T-helper 2 cell treated with Interferon-gamma antibody and Interleukin-4, amounts not matched to agents 5 μg/mL and 100 μg/mL, for 36 hours (primary cell): ENCODE measurements at regions not wholly inside any gene's neighbourhood (a gene's known extent, or its start where the extent isn't known, plus 50 kb on each side); places are given as distances from the start of the nearest gene placed in this dataset.

Experiments used
- DNase-seq: peaks from one replicate; pipeline ENCODE4 v3.0.0; 2021; ENCODE audit warnings: low spot score
- H3K27ac Mint-ChIP-seq: one replicate; pipeline ENCODE4 v1.8.0; 2021; ENCODE audit warnings: mild to moderate bottlenecking, mixed read lengths
- H3K27me3 Mint-ChIP-seq: one replicate; pipeline ENCODE4 v1.8.0; 2021; ENCODE audit warnings: low read depth, mixed read lengths
- H3K36me3 Mint-ChIP-seq: one replicate; pipeline ENCODE4 v1.8.0; 2021; ENCODE audit warnings: low read depth, mixed read lengths
- H3K4me1 Mint-ChIP-seq: one replicate; pipeline ENCODE4 v1.8.0; 2021; ENCODE audit warnings: low read depth, mixed read lengths
- H3K4me3 Mint-ChIP-seq: one replicate; pipeline ENCODE4 v1.8.0; 2022; ENCODE audit warnings: mild to moderate bottlenecking, moderate library complexity, mixed read lengths
- H3K9me3 Mint-ChIP-seq: one replicate; pipeline ENCODE4 v1.8.0; 2021; ENCODE audit warnings: mixed read lengths

GRCh38 chr15:35741395-35741794, 195.4 kb upstream of the DPH6 start:
- Mint-ChIP-seq H3K4me1 (no peaks in the 10 kb centered on the region), H3K4me3 (no peak overlapping the region), H3K27ac (no peak overlapping the region), H3K9me3 (no peaks in the 10 kb centered on the region), H3K36me3 (no peaks in the 10 kb centered on the region), H3K27me3 (peaks cover 2% of the 10 kb centered on the region)
- DNase-seq, result no peak

- DNase-seq, result no peak
Measured at GRCh38 chr15:35741881-35742280, 195.9 kb upstream of the DPH6 start.

DNA sequence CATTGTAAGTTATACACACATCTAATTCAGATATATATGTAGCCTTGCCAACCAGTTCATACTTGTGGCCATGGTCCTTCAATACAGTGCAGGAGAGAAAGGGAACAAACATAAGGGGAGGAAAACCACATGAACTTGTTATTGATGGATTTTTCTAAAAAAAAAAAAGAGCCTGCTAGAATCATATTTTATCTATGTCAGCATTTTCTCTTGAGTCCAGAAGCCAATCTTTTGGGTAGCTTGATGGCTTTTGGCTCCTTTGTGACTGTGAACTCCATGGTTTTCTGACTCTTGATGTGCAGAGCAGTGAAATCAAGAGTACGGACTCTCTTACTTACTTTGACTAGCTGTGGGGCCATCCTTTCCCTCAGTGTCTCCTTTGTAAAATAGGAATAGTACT, 197.4 kb upstream of the DPH6 start:
- H3K27ac Mint-ChIP-seq, result no peak overlapping the region
- no peak for DNase-seq
- no peaks in the 10 kb centered on the region for H3K4me1 Mint-ChIP-seq
- H3K9me3 Mint-ChIP-seq, result no peaks in the 10 kb centered on the region
- H3K27me3 Mint-ChIP-seq, result peaks cover 2% of the 10 kb centered on the region
- H3K36me3 Mint-ChIP-seq, result no peaks in the 10 kb centered on the region
- H3K4me3 Mint-ChIP-seq, result no peak overlapping the region

More at GRCh38 chr15:35741881-35742280, 195.9 kb upstream of the DPH6 start:
- H3K27me3 Mint-ChIP-seq, result peaks cover 2% of the 10 kb centered on the region
- H3K9me3 Mint-ChIP-seq, result no peaks in the 10 kb centered on the region
- no peaks in the 10 kb centered on the region for H3K4me1 Mint-ChIP-seq
- no peaks in the 10 kb centered on the region for H3K36me3 Mint-ChIP-seq
- H3K4me3 Mint-ChIP-seq, result no peak overlapping the region
- no peak overlapping the region for H3K27ac Mint-ChIP-seq

DNA sequence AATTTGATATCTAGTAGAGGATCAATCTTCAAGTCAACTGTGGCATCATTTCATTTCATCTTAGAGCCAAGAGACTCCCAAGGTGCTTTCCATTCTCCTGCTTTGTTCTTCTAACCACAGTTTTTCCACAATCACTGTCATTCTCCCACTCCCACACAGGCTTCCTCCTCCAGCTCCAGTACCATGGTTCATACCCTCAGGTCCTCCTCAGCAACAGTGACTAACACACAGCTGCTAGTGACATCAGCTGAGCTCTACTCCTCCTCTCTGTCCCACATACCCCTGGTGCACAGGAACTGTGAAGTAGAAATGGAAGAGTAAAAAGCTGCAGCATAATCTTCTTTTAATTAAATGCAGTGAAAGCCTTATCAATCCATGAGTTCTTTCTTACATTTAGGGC, 200.2 kb upstream of the DPH6 start:
- no peak overlapping the region for H3K4me3 Mint-ChIP-seq
- H3K36me3 Mint-ChIP-seq, result no peaks in the 10 kb centered on the region
- H3K27ac Mint-ChIP-seq, result no peak overlapping the region
- H3K4me1 Mint-ChIP-seq, result no peaks in the 10 kb centered on the region
- H3K27me3 Mint-ChIP-seq, result peaks cover 2% of the 10 kb centered on the region
- no peaks in the 10 kb centered on the region for H3K9me3 Mint-ChIP-seq
- no peak for DNase-seq

DNA sequence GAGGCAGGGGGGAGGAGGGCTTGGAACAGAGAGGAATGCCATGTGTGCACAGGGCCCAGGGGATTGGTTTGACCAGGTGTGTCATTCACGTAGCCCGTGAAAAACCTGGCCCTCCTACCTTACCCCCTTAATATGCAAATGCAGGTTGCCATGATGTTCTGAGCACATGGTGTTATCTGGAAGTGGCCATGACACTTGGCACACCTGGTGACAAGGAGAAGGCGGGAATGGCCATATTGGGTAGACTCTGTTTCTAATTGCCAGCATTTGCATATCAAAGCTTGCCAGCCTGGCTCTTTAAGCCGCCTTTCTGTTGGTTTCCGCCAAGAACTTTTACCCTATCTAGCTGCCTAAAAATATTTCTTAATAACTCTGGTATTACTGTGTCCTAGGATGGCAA, 202.1 kb upstream of the DPH6 start:
- Mint-ChIP-seq H3K4me1 (no peaks in the 10 kb centered on the region), H3K27ac (no peak overlapping the region), H3K9me3 (no peaks in the 10 kb centered on the region), H3K36me3 (no peaks in the 10 kb centered on the region), H3K4me3 (no peak overlapping the region), H3K27me3 (peaks cover 1% of the 10 kb centered on the region)
- no peak for DNase-seq

DNA sequence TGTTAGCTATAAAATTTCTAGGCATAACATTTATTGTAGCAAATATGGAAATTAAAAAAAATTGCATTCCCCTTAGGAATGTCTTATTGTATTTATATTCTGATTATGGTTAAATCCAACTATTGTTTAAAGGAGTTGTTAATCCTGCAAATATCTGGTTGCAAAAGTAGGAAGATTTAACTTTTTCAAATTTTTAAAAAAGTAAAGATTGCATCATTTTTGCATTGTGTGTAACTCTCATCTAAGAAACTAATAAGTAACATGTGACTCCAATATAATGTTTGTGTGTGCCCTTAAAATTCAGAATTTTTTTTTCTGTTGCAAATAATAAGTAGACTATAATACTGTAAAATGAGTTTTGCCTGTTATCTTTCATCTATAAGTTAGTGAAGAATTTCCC, 204.1 kb upstream of the DPH6 start:
- no peaks in the 10 kb centered on the region for H3K9me3 Mint-ChIP-seq
- H3K4me3 Mint-ChIP-seq, result no peak overlapping the region
- H3K27ac Mint-ChIP-seq, result no peak overlapping the region
- no peaks in the 10 kb centered on the region for H3K4me1 Mint-ChIP-seq
- H3K36me3 Mint-ChIP-seq, result no peaks in the 10 kb centered on the region
- H3K27me3 Mint-ChIP-seq, result no peaks in the 10 kb centered on the region
- no peak for DNase-seq

DNA sequence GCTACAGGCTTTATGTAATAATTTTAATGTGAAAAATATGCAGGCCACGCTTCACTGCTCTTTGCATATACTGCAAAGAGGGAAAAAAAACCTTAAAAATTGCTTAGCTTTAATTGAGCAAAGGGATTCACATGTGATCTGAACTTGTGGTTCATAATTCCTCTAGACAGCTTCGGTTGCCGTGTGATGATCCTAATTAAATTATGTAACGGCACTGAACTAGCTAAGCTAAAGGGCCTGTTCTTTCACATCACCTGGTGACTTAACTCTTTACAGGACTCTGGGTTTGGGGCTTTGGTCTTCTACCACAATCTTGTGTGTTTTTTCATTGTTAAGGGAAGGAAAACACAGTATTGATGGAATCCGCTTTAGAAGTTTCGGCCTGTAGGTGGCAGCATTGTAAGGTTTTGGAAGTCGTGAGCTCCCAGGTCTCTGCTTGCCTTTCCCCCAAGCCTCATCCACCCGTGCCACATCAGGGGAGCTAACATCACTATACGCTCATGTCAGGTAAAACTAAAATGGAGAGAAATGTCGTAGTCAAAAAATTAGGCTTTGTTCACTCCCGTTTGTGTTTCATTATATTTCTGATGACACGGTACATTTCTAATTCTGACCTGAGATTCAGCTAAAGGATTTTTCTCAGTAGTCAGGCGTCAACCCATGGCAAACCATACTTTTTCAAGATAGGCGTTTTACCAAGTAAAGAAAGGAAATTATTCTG, 205.6 kb upstream of the DPH6 start:
- Mint-ChIP-seq H3K36me3 (no peaks in the 10 kb centered on the region), H3K9me3 (no peaks in the 10 kb centered on the region), H3K27ac (no peak overlapping the region), H3K4me3 (no peak overlapping the region), H3K4me1 (no peaks in the 10 kb centered on the region), H3K27me3 (no peaks in the 10 kb centered on the region)
- peak; percentile 5 for DNase-seq

DNA sequence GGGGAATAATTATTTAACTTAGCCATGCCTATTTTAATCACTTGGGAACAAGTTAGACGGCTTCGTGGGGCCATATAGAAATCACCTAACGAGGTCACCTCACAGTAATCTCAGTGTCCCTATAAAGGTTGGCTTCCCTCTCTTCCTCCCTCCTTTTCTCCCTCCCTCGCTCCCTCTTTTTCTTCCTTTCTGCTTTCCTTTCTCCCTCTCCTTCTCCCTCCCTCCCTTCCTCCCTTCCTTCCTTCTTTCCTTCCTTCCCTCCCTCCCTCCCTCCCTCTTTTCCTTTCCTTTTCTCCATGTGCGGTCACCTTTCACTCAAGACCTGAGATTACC, 206.1 kb upstream of the DPH6 start:
- no peak overlapping the region for H3K27ac Mint-ChIP-seq
- no peaks in the 10 kb centered on the region for H3K27me3 Mint-ChIP-seq
- H3K4me3 Mint-ChIP-seq, result no peak overlapping the region
- H3K9me3 Mint-ChIP-seq, result no peaks in the 10 kb centered on the region
- H3K36me3 Mint-ChIP-seq, result no peaks in the 10 kb centered on the region
- no peak for DNase-seq
- H3K4me1 Mint-ChIP-seq, result no peaks in the 10 kb centered on the region

- Mint-ChIP-seq H3K27me3 (peaks cover 3% of the 10 kb centered on the region), H3K4me1 (no peaks in the 10 kb centered on the region), H3K27ac (no peak overlapping the region), H3K4me3 (no peak overlapping the region), H3K36me3 (no peaks in the 10 kb centered on the region), H3K9me3 (no peaks in the 10 kb centered on the region)
- no peak for DNase-seq
Measured at GRCh38 chr15:35753486-35753885, 207.5 kb upstream of the DPH6 start.

- Mint-ChIP-seq H3K4me1 (no peaks in the 10 kb centered on the region), H3K27ac (no peak overlapping the region), H3K4me3 (no peak overlapping the region), H3K9me3 (no peaks in the 10 kb centered on the region), H3K27me3 (peaks cover 3% of the 10 kb centered on the region), H3K36me3 (no peaks in the 10 kb centered on the region)
- DNase-seq, result no peak
Measured at GRCh38 chr15:35755237-35755802, 209.4 kb upstream of the DPH6 start.

- Mint-ChIP-seq H3K9me3 (no peaks in the 10 kb centered on the region), H3K36me3 (no peaks in the 10 kb centered on the region), H3K27me3 (peaks cover 3% of the 10 kb centered on the region), H3K27ac (no peak overlapping the region), H3K4me3 (no peak overlapping the region), H3K4me1 (no peaks in the 10 kb centered on the region)
- DNase-seq, result no peak
Measured at GRCh38 chr15:35756623-35757022, 210.7 kb upstream of the DPH6 start.

DNA sequence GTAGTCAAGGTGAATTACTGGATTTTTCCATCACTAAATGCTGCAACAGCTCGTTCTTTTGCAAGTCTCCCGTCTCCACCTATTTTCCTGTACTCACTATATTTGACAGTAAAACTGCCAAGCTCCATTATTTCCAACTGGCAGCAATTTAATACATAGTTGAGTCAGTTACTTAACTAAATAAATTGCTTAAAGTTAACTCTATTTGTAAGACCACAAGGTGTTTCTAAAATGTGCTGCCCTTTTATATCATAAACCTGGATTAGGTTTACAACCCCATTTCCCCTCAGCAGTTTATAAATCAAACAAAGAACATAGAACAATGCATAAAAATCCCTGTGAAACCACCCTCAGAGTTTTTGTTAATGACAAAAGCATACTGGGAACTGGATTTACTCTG, 211.4 kb upstream of the DPH6 start:
- H3K4me3 Mint-ChIP-seq, result no peak overlapping the region
- H3K27ac Mint-ChIP-seq, result no peak overlapping the region
- H3K9me3 Mint-ChIP-seq, result no peaks in the 10 kb centered on the region
- no peak for DNase-seq
- peaks cover 3% of the 10 kb centered on the region for H3K27me3 Mint-ChIP-seq
- no peaks in the 10 kb centered on the region for H3K4me1 Mint-ChIP-seq
- H3K36me3 Mint-ChIP-seq, result no peaks in the 10 kb centered on the region

GRCh38 chr15:35757765-35758164, 211.8 kb upstream of the DPH6 start:
- Mint-ChIP-seq H3K9me3 (no peaks in the 10 kb centered on the region), H3K4me1 (no peaks in the 10 kb centered on the region), H3K27me3 (peaks cover 3% of the 10 kb centered on the region), H3K36me3 (no peaks in the 10 kb centered on the region), H3K4me3 (no peak overlapping the region), H3K27ac (no peak overlapping the region)
- DNase-seq, result no peak

DNA sequence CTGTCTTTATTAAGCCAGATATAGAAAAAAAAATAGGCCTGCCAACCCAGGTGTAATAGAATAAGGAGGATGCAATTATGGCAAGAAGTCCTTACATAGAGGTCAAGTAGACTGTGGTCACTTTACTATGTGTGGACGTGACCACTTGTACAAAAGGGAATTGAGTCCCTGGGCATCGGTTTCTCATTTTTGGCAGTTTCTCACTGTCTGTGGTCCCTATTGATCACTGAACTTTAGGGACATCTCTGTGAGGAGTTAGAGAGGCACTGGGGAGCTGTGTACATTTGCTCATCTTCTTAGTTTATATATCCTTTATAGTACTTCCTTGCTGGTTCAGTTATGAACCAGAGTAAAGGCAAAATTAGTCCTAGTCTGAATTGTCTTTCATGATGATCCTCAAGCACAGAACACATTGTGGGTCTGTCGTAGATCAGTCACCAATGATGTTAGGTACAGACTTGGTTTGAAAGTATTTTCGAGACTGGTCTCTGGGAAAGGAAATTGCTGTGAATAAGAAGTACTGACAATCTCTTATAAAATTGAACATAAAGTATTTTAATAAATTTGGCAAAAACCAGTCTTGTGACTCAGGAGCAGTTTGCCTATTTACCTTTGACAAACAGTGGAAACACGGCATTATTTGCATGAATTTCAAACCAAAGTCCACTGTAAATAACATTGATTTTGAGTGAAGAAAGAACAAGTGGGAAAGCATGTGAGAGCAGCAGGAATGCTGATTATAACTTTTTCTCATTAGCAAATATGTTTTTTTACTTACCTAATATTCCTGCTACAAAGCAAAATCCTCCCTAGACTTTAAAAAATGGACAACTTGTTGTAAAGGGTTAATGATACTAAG, 218.9 kb upstream of the DPH6 start:
- Mint-ChIP-seq H3K27ac (no peak overlapping the region), H3K4me3 (no peak overlapping the region), H3K4me1 (no peaks in the 10 kb centered on the region), H3K27me3 (no peaks in the 10 kb centered on the region), H3K9me3 (no peaks in the 10 kb centered on the region), H3K36me3 (no peaks in the 10 kb centered on the region)
- DNase-seq, result no peak
